ENCODE measurements at regions not wholly inside any gene's neighbourhood (a gene's known extent, or its start where the extent isn't known, plus 50 kb on each side); places are given as distances from the start of the nearest gene placed in this dataset.

DNA sequence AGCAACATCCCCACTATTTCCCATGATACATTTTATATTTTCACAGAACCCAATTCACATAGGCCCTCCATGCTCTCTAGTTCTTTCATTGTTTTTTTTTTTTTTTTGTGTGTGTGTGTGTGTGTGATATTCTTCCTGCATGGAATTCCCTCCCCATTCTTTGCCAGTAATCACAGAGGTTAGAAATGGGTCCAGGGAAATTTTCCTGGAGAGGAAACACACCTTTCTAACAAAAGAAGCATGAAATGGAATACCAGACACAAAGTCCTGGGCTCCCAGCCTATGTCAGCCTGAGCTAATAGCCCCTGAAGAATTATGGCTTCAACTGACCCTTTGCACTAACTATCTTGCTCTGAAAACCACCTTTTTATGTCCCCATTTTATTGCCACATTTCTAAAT, 194.2 kb upstream of the NT5E start:
- Histone ChIP-seq H4K91ac (ENCODE audit: insufficient read depth, low read depth, low read length) (no peak overlapping the region), H2BK120ac (ENCODE audit: low read depth, low read length) (no peak overlapping the region), H2BK5ac (ENCODE audit: low read depth, low read length, poor library complexity, severe bottlenecking) (no peak overlapping the region), H3K4ac (ENCODE audit: low read depth, low read length) (no peak overlapping the region), H4K8ac (ENCODE audit: low read depth in 2 of 2, low read length in 2 of 2) (no peak overlapping the region), H4K20me1 (ENCODE audit: insufficient read depth, low read length) (no peaks in the 10 kb centered on the region), H2AK5ac (ENCODE audit: low read depth, low read length) (no peak overlapping the region), H3K4me3 (ENCODE audit: insufficient read depth, low read depth, low read length) (no peak overlapping the region), H3K18ac (ENCODE audit: low read depth, low read length) (no peak overlapping the region), H3K79me1 (ENCODE audit: low read depth in 1 of 2, low read length in 2 of 2) (no peaks in the 10 kb centered on the region), H3K23ac (ENCODE audit: low read depth, low read length) (no peak overlapping the region), H2BK20ac (ENCODE audit: low read depth, low read length) (no peak overlapping the region), H3K27ac (ENCODE audit: insufficient read depth, low read length) (no peak overlapping the region), H3K56ac (ENCODE audit: extremely low read depth, insufficient read depth, low read length) (no peak overlapping the region), H2BK15ac (ENCODE audit: low read depth, low read length) (no peak overlapping the region), H2AFZ (replicated peaks; ENCODE audit: low read length, poor library complexity) (no peak overlapping the region), H2AK9ac (replicated peaks; ENCODE audit: low read depth, low read length, poor library complexity) (no peak overlapping the region), H4K5ac (ENCODE audit: low read depth, low read length) (no peak overlapping the region), H3K9ac (ENCODE audit: low read depth, low read length) (no peak overlapping the region), H3K36me3 (ENCODE audit: control insufficient read depth, insufficient read depth, low read length) (no peaks in the 10 kb centered on the region), H3K14ac (replicated peaks; ENCODE audit: low read depth, low read length) (no peak overlapping the region), H3K4me1 (ENCODE audit: control insufficient read depth, insufficient read depth, low read length) (no peaks in the 10 kb centered on the region), H3K4me2 (ENCODE audit: low read depth, low read length) (no peak overlapping the region), H3K27me3 (ENCODE audit: control insufficient read depth, insufficient read depth, low read length) (no peaks in the 10 kb centered on the region), H3K9me3 (ENCODE audit: control insufficient read depth, insufficient read depth, low read length) (no peaks in the 10 kb centered on the region), H3K9me1 (ENCODE audit: insufficient read depth, low read length) (no peaks in the 10 kb centered on the region)
- ChIA-PET POLR2A (ENCODE audit: unreplicated experiment) (no interaction called here), CTCF (no interaction called here)
- in situ Hi-C loops (cut with MboI; ENCODE audit: low sequenced_read_pairs) (no loop called here), intact Hi-C loops (cut with micrococcal nuclease) (no loop called here), dilution Hi-C loops (cut with HindIII; ENCODE audit: low sequenced_read_pairs, unreplicated experiment) (no loop called here)
- no TSS peak for BruUV-seq (replicated peaks)
- ATAC-seq (ENCODE audit: low read depth) (no peak), DNase-seq (no peak)
- no peak for TF ChIP-seq MAZ (IDR thresholded peaks at IDR 0.05; ENCODE audit: borderline replicate concordance, low read depth, low read length)
- TF ChIP-seq, protein P1, sequence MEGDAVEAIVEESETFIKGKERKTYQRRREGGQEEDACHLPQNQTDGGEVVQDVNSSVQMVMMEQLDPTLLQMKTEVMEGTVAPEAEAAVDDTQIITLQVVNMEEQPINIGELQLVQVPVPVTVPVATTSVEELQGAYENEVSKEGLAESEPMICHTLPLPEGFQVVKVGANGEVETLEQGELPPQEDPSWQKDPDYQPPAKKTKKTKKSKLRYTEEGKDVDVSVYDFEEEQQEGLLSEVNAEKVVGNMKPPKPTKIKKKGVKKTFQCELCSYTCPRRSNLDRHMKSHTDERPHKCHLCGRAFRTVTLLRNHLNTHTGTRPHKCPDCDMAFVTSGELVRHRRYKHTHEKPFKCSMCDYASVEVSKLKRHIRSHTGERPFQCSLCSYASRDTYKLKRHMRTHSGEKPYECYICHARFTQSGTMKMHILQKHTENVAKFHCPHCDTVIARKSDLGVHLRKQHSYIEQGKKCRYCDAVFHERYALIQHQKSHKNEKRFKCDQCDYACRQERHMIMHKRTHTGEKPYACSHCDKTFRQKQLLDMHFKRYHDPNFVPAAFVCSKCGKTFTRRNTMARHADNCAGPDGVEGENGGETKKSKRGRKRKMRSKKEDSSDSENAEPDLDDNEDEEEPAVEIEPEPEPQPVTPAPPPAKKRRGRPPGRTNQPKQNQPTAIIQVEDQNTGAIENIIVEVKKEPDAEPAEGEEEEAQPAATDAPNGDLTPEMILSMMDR (conservative IDR thresholded peaks at IDR 0.05; ENCODE audit: low read depth, low read length): no peak
- TF ChIP-seq SMC3 (IDR thresholded peaks at IDR 0.05; ENCODE audit: low read depth, low read length): no peak
- no peak for TF ChIP-seq RFX5 (IDR thresholded peaks at IDR 0.05; ENCODE audit: low read depth, low read length)
- TF ChIP-seq CHD1 (IDR thresholded peaks at IDR 0.05; ENCODE audit: low read depth, low read length): no peak
- no peak for TF ChIP-seq BHLHE40 (IDR thresholded peaks at IDR 0.05; ENCODE audit: low read depth, low read length)
- no peak for TF ChIP-seq POLR2A (IDR thresholded peaks at IDR 0.05; ENCODE audit: low read depth, low read length)
- no peak for TF ChIP-seq CEBPB (IDR thresholded peaks at IDR 0.05; ENCODE audit: low read depth, low read length)
- TF ChIP-seq RCOR1 (IDR thresholded peaks at IDR 0.05; ENCODE audit: insufficient replicate concordance, low read length): no peak
- TF ChIP-seq, protein P2, sequence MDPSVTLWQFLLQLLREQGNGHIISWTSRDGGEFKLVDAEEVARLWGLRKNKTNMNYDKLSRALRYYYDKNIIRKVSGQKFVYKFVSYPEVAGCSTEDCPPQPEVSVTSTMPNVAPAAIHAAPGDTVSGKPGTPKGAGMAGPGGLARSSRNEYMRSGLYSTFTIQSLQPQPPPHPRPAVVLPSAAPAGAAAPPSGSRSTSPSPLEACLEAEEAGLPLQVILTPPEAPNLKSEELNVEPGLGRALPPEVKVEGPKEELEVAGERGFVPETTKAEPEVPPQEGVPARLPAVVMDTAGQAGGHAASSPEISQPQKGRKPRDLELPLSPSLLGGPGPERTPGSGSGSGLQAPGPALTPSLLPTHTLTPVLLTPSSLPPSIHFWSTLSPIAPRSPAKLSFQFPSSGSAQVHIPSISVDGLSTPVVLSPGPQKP (IDR thresholded peaks at IDR 0.05; ENCODE audit: borderline replicate concordance, low read depth, low read length): no peak
- no peak for TF ChIP-seq MXI1 (IDR thresholded peaks at IDR 0.05; ENCODE audit: borderline replicate concordance, low read depth, low read length)
- no peak for TF ChIP-seq RAD21 (IDR thresholded peaks at IDR 0.05; ENCODE audit: low read length)
- TF ChIP-seq, protein P3, sequence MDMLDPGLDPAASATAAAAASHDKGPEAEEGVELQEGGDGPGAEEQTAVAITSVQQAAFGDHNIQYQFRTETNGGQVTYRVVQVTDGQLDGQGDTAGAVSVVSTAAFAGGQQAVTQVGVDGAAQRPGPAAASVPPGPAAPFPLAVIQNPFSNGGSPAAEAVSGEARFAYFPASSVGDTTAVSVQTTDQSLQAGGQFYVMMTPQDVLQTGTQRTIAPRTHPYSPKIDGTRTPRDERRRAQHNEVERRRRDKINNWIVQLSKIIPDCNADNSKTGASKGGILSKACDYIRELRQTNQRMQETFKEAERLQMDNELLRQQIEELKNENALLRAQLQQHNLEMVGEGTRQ (IDR thresholded peaks at IDR 0.05; ENCODE audit: low read depth, low read length): no peak
- TF ChIP-seq NFE2L2 (IDR thresholded peaks at IDR 0.05; ENCODE audit: low read depth, low read length): no peak
- no peak for TF ChIP-seq FOS (IDR thresholded peaks at IDR 0.05; ENCODE audit: low read depth, low read length)

All from IMR-90 (cell line).